ENCODE measurements at regions not wholly inside any gene's neighbourhood (a gene's known extent, or its start where the extent isn't known, plus 50 kb on each side); places are given as distances from the start of the nearest gene placed in this dataset.
A peak's percentile ranks its signal among the peaks of the same experiment; 100 is the strongest.

DNA sequence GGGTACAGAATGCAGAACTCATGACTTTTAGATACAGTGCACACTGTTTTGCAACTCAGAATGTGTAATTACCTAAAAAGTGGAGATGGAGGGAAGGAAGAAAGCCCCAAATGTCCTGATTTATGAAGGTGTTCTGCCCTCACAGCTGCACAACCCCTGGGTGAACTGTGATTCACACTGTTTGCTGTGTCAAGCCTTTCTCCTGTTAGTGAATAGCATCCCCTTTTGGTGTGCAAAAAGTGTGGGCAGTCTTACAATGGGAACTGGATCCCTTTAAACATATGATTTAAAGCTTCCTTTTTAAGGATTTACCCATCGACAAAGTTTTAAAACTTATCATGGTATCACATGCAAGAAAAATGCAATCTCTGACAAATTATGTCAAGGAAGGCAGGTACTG, 633.4 kb upstream of the EPHA7 start:
- H3K27ac ChIP-seq (ENCODE audit: low read depth in 1 of 2, low read length in 2 of 2), result no peak overlapping the region
- TF ChIP-seq RAD21 (IDR thresholded peaks at IDR 0.05), result peak in 1 of 2 donors; percentile 63
- TF ChIP-seq REST (IDR thresholded peaks at IDR 0.05), result no peak
- H3K9me3 ChIP-seq (ENCODE audit: control insufficient read depth in 4 of 4, low read length in 3 of 4), result no peaks in the 10 kb centered on the region
- 58% methylated on average over 1 of the region's 1 CpG for WGBS
- H3K9ac ChIP-seq (ENCODE audit: low read depth in 1 of 2, low read length in 2 of 2), result no peak overlapping the region
- H3K27me3 ChIP-seq (ENCODE audit: control insufficient read depth in 4 of 4, insufficient read depth in 4 of 4, low read length in 3 of 4), result peaks cover 0 to 4% (median 0%) of the 10 kb centered on the region in 4 donors
- no peak overlapping the region for H3K4me3 ChIP-seq (ENCODE audit: low read depth in 1 of 3, low read length in 3 of 3)
- no peak for DNase-seq (ENCODE audit: low spot score)
- H3K4me1 ChIP-seq (ENCODE audit: control insufficient read depth in 4 of 4, insufficient read depth in 4 of 4, low read length in 3 of 4), result no peaks in the 10 kb centered on the region
- H3K36me3 ChIP-seq (ENCODE audit: control insufficient read depth in 4 of 4, insufficient read depth in 3 of 4, low read depth in 1 of 4, low read length in 3 of 4), result no peaks in the 10 kb centered on the region

GRCh38 chr6:94050515-94050914, 631.2 kb upstream of the EPHA7 start:
- peaks cover 0 to 4% (median 0%) of the 10 kb centered on the region in 4 donors for H3K27me3 ChIP-seq (ENCODE audit: control insufficient read depth in 4 of 4, insufficient read depth in 4 of 4, low read length in 3 of 4)
- no peak overlapping the region for H3K9ac ChIP-seq (ENCODE audit: low read depth in 1 of 2, low read length in 2 of 2)
- H3K27ac ChIP-seq (ENCODE audit: low read depth in 1 of 2, low read length in 2 of 2), result no peak overlapping the region
- 70% methylated on average over 3 of the region's 3 CpGs for WGBS
- TF ChIP-seq REST (IDR thresholded peaks at IDR 0.05) (no peak), RXRA (IDR thresholded peaks at IDR 0.05) (no peak), JUND (IDR thresholded peaks at IDR 0.05) (no peak), SP1 (IDR thresholded peaks at IDR 0.05) (no peak), MAX (IDR thresholded peaks at IDR 0.05) (no peak), YY1 (IDR thresholded peaks at IDR 0.05) (no peak), HNF4A (conservative IDR thresholded peaks at IDR 0.05) (no peak), FOXA2 (IDR thresholded peaks at IDR 0.05) (no peak), CTCF (IDR thresholded peaks at IDR 0.05; ENCODE audit: low read depth, low read length, missing input control) (no peak), EGR1 (IDR thresholded peaks at IDR 0.05; ENCODE audit: low read depth in 2 of 2) (no peak), RAD21 (IDR thresholded peaks at IDR 0.05) (no peak), FOXA1 (IDR thresholded peaks at IDR 0.05) (no peak), GABPA (IDR thresholded peaks at IDR 0.05 in 1 of 2, conservative IDR thresholded peaks at IDR 0.05 in 1 of 2) (no peak), NR2F2 (IDR thresholded peaks at IDR 0.05) (no peak)
- TF ChIP-seq, protein P1, sequence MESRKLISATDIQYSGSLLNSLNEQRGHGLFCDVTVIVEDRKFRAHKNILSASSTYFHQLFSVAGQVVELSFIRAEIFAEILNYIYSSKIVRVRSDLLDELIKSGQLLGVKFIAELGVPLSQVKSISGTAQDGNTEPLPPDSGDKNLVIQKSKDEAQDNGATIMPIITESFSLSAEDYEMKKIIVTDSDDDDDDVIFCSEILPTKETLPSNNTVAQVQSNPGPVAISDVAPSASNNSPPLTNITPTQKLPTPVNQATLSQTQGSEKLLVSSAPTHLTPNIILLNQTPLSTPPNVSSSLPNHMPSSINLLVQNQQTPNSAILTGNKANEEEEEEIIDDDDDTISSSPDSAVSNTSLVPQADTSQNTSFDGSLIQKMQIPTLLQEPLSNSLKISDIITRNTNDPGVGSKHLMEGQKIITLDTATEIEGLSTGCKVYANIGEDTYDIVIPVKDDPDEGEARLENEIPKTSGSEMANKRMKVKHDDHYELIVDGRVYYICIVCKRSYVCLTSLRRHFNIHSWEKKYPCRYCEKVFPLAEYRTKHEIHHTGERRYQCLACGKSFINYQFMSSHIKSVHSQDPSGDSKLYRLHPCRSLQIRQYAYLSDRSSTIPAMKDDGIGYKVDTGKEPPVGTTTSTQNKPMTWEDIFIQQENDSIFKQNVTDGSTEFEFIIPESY (IDR thresholded peaks at IDR 0.05), result no peak
- no peak overlapping the region for H3K4me3 ChIP-seq (ENCODE audit: low read depth in 1 of 3, low read length in 3 of 3)
- no peaks in the 10 kb centered on the region for H3K36me3 ChIP-seq (ENCODE audit: control insufficient read depth in 4 of 4, insufficient read depth in 3 of 4, low read depth in 1 of 4, low read length in 3 of 4)
- H3K4me1 ChIP-seq (ENCODE audit: control insufficient read depth in 4 of 4, insufficient read depth in 4 of 4, low read length in 3 of 4), result no peaks in the 10 kb centered on the region
- no peak for DNase-seq (ENCODE audit: low spot score)
- H3K9me3 ChIP-seq (ENCODE audit: control insufficient read depth in 4 of 4, low read length in 3 of 4), result no peaks in the 10 kb centered on the region
